Stimulated activated naive CD4-positive, alpha-beta T cell treated with Interleukin-2 at 50 U/mL for 16 hours (primary cell): ENCODE measurements at regions not wholly inside any gene's neighbourhood (a gene's known extent, or its start where the extent isn't known, plus 50 kb on each side); places are given as distances from the start of the nearest gene placed in this dataset.

Source experiments
- DNase-seq: peaks from one replicate; lab custom pipeline; 2025; lab: John Stamatoyannopoulos, UW

- no peak for DNase-seq
These were observed 269.4 kb downstream of the TCF7L2 start for GRCh38 chr10:113219446-113219845.

DNA sequence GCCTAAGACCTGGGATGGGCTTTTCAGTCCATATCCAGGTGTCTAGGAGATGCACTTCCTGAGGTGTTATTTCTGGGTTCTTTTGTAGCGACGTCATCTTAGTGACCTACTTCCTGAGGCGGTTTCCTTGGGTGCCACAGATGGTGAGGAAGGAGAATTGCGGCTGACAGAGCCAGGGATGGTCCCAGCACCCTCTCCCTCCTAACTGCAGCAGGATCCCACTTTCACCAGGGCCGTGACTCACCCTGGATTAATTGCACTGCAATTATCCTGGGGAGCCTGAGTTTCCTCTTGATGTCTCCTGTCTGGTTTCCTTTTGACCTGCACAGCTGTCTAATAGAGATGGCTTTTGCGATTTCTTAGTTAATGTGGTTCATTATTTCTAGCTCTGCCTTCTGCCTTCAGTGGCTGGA lies 271.7 kb downstream of the TCF7L2 start:
- no peak for DNase-seq

DNA sequence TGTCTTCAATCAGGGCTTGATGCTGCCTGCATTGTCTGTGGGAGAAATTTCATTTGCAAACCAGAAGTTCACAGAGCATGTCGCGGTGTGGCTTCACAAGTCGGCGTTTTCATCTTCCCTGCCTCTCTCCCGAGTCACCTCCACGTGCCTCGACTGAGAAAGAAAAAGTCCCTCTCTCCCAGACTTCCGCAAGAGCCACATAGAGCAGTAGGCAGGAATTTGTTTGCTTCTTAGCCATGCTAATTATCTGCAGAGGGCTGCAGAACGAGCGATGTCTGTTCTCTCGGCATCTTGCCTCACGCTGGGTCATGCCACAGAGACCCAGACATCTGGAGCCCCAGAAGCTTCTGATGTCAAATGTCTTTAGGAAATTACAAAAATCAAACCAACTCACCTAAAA lies 272.2 kb downstream of the TCF7L2 start:
- DNase-seq, result no peak

DNA sequence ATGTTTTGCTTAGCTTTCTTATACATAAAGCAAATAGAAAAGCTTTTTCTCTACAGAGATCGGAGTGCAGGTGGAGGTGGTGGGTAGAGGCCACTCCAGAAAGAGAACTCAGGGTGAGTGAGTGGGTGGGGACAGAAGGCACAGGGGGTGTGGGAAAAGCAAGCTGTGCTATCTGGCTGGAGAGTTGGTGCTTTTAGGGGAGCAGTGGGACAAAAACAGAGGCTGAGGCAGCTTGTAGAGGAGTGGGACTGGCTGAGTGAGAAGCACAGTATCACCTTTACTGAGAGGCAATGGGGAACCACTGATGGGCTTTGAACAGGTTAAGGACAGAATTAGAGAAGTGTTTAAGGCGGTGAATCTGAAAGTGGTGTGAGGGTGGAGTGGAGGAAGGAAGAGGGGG lies 275.3 kb downstream of the TCF7L2 start:
- DNase-seq, result no peak

DNA sequence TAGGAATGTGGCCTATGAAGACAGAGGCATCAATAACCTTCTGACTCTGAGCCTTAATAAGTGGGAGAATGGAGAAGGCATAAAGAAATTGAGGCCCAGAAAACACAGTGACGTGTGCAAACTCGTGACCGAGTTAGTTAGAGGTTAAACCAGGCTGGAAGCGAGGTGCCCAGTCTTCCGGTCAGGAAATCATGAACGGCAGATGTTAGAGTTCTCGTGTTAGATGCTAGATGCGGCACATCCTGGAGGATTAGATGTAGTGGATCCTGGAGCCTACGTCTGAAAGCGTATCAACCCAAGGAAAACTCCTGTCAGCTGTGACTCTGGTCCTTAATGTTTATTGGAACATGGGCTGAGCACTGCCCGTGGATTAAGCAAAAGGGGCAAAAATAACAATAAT lies 275.9 kb downstream of the TCF7L2 start:
- DNase-seq, result no peak

GRCh38 chr10:113226399-113226798 lies 276.4 kb downstream of the TCF7L2 start:
- DNase-seq, result no peak

- no peak for DNase-seq
These were observed 276.9 kb downstream of the TCF7L2 start for GRCh38 chr10:113226831-113227445.

GRCh38 chr10:113228530-113228929 lies 278.5 kb downstream of the TCF7L2 start:
- DNase-seq, result no peak

- DNase-seq, result no peak
These were observed 280.1 kb downstream of the TCF7L2 start for GRCh38 chr10:113230011-113230610.

DNA sequence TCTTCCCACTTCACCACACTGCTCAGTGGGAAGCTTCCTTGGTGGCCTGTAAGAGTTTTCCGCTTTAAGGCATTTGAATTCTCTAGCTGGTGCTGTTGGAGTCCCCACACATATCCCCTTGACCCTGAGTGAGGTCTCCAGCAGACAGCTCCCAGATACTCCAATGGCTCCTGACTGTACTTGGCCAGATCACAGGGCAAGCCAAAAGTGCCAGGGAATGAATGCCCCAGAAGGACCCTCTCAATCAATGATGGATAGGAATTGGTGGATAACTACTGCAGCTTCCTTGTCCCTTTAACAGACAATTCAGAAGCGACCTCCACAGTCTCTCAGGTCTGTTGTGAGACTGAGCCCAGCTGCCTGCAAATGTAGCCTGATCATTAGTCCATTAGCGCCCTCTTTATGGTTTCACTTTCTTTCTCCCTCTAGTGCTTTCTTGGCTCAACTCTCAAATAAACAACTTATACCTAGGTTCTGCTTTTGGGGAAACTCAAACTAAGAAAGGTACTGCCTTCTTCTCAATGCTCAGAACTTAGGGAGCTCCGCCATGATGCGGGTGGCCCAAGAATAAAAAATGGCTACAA lies 283.0 kb downstream of the TCF7L2 start:
- no peak for DNase-seq

DNA sequence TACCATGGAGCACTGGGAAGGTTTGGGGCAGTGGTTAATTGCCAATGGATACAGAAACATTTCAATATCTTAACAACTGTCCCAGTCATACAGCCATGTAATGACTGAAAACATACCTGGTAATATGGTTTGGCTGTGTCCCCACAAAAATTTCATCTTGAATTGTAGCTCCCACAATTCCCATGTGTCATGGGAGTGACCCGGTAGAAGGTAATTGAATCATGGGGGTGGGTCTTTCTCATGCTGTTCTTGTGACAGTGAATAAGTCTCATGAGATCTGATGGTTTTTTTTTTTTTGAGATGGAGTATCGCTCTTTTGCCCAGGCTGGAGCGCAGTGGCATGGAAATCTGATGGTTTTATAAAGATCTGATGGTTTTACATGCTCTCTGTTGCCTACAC lies 284.4 kb downstream of the TCF7L2 start:
- DNase-seq, result no peak

DNA sequence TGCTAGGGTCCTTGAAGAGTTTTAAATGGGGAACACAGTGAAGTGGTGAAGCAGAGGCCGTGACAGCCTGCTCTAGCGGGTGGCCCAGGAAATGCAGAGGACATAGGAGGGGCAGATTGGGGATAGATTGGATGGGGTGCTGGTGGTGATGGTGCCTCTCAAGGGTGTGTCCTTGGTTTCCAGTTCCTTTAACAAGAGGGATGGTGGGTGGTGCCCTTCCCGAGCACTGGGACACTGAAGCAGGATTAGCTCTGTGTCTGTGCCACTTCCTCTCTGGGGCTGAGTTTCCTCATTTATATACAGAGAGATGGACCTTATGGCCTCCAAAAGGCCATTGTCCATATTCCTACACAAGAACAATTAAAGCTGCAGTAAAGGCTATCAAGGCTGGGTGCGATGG lies 285.5 kb downstream of the TCF7L2 start:
- DNase-seq, result no peak

- no peak for DNase-seq
These were observed 287.0 kb downstream of the TCF7L2 start for GRCh38 chr10:113236998-113237397.

- DNase-seq, result no peak
These were observed 289.7 kb downstream of the TCF7L2 start for GRCh38 chr10:113239566-113240350.

GRCh38 chr10:113240736-113241135 lies 290.7 kb downstream of the TCF7L2 start:
- no peak for DNase-seq

GRCh38 chr10:113241599-113242360 lies 291.7 kb downstream of the TCF7L2 start:
- no peak for DNase-seq

DNA sequence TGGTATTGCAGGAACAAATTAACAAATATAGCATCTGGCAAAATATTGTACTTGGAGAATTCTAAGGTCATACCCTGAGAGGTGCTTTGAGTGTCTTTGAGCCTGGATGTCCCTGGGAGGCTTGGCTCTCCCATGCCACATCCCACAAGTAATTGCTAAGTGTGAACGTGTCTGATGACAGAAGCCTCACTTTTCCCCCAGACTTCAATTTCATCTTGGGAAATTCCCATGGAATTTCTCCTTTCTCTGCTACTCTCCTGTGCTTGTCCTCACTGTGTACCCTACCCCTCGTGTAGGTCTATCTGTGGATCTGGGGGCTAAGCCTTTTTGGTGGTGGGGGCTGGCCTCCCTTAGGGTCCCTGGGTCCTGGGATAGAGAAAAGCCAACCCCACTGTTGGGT lies 293.3 kb downstream of the TCF7L2 start:
- DNase-seq, result no peak

DNA sequence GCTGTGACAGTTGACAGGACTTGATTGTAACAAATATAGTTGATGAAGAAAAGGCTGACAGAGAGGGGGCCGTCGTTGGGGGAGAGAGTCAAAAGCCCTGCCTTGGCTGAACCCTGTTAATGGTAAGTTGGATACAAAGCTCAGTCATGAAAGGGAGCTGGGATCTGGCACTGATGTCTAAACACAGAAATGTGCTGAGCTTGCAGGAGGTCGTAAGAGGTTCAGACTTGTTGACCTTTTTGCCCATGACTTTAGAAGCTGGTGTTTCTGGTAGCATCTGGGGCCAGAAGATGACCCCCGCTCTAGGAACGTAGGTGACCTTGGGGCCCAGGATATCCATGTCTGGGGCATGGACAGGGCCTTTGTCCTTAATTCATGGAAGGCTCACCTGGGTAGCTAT lies 294.7 kb downstream of the TCF7L2 start:
- DNase-seq, result no peak

DNA sequence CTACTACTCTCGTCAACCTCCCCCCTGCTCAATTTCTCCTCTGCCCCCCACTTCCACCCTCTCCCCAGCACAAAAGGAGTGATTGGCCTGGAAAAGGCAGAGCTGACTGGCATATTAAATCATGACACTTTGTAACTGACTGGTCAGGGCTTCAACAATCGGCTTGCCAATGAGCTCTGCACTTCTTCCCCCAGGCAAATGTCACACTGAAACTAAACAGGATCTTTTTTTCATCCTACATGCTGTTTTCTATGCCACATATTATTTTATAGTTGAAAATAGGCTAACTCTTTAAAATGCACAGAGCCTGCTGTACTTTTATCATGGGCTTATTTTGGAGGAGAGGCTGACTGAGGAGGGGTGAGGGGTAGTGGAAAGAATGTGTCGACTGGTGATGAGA lies 295.2 kb downstream of the TCF7L2 start:
- no peak for DNase-seq

GRCh38 chr10:113247050-113247449 lies 297.0 kb downstream of the TCF7L2 start:
- DNase-seq, result no peak

GRCh38 chr10:113252650-113253618 lies 299.9 kb upstream of the HABP2 start:
- no peak for DNase-seq
